ENCODE measurements at regions not wholly inside any gene's neighbourhood (a gene's known extent, or its start where the extent isn't known, plus 50 kb on each side); places are given as distances from the start of the nearest gene placed in this dataset.

- intact Hi-C loops (cut with DNase I; ENCODE audit: low total_unique reads), result no loop called here
- no peak overlapping the region for H3K4me3 ChIP-seq (ENCODE audit: low read depth, poor library complexity, severe bottlenecking)
- WGBS, 2 donors, result 44 to 56% methylated on average over 4 of the region's 4 CpGs
- TF ChIP-seq POLR2A (IDR thresholded peaks at IDR 0.05) (no peak), CTCF (IDR thresholded peaks at IDR 0.05) (no peak)
- no peak for DNase-seq (ENCODE audit: low spot score in 2 of 2)
Measured at GRCh38 chr3:191774485-191774884, 313.5 kb downstream of the PYDC2 start.

- WGBS, 2 donors, result 76 to 82% methylated on average over 5 of the region's 5 CpGs
- no peak overlapping the region for H3K4me3 ChIP-seq (ENCODE audit: low read depth, poor library complexity, severe bottlenecking)
- DNase-seq (ENCODE audit: low spot score in 2 of 2), result no peak
- intact Hi-C loops (cut with DNase I; ENCODE audit: low total_unique reads), result no loop called here
- TF ChIP-seq CTCF (IDR thresholded peaks at IDR 0.05), result no peak
- TF ChIP-seq POLR2A (IDR thresholded peaks at IDR 0.05), result no peak
Measured at GRCh38 chr3:191775451-191776233, 314.7 kb downstream of the PYDC2 start.

- TF ChIP-seq POLR2A (IDR thresholded peaks at IDR 0.05) (no peak), CTCF (IDR thresholded peaks at IDR 0.05) (no peak)
- 45% methylated on average over 4 of the region's 4 CpGs for WGBS, 2 donors
- DNase-seq (ENCODE audit: low spot score in 2 of 2), result no peak
- intact Hi-C loops (cut with DNase I; ENCODE audit: low total_unique reads), result no loop called here
- H3K4me3 ChIP-seq (ENCODE audit: low read depth, poor library complexity, severe bottlenecking), result no peak overlapping the region
Measured at GRCh38 chr3:191781044-191781443, 320.1 kb downstream of the PYDC2 start.

- no peak for TF ChIP-seq CTCF (IDR thresholded peaks at IDR 0.05)
- no peak for TF ChIP-seq POLR2A (IDR thresholded peaks at IDR 0.05)
- intact Hi-C loops (cut with DNase I; ENCODE audit: low total_unique reads), result no loop called here
- no peak overlapping the region for H3K4me3 ChIP-seq (ENCODE audit: low read depth, poor library complexity, severe bottlenecking)
- no peak for DNase-seq (ENCODE audit: low spot score in 2 of 2)
Measured at GRCh38 chr3:191783024-191783423, 322.1 kb downstream of the PYDC2 start.

GRCh38 chr3:191790934-191791333, 330.0 kb downstream of the PYDC2 start:
- TF ChIP-seq CTCF (IDR thresholded peaks at IDR 0.05) (no peak), POLR2A (IDR thresholded peaks at IDR 0.05) (no peak)
- WGBS, 2 donors, result 85 to 96% methylated on average over 1 of the region's 1 CpG
- intact Hi-C loops (cut with DNase I; ENCODE audit: low total_unique reads), result no loop called here
- H3K4me3 ChIP-seq (ENCODE audit: low read depth, poor library complexity, severe bottlenecking), result no peak overlapping the region
- DNase-seq (ENCODE audit: low spot score in 2 of 2), result no peak

GRCh38 chr3:191792580-191792979, 331.6 kb downstream of the PYDC2 start:
- TF ChIP-seq CTCF (IDR thresholded peaks at IDR 0.05) (no peak), POLR2A (IDR thresholded peaks at IDR 0.05) (no peak)
- no peak for DNase-seq (ENCODE audit: low spot score in 2 of 2)
- intact Hi-C loops (cut with DNase I; ENCODE audit: low total_unique reads), result no loop called here
- no peak overlapping the region for H3K4me3 ChIP-seq (ENCODE audit: low read depth, poor library complexity, severe bottlenecking)
- 67 to 74% methylated on average over 2 of the region's 2 CpGs for WGBS, 2 donors

Data from lower leg skin (tissue), 4 donors.